ENCODE measurements at regions not wholly inside any gene's neighbourhood (a gene's known extent, or its start where the extent isn't known, plus 50 kb on each side); places are given as distances from the start of the nearest gene placed in this dataset.

- no peaks in the 10 kb centered on the region for H3K36me3 ChIP-seq (ENCODE audit: control insufficient read depth, insufficient read depth, low read length)
- no peaks in the 10 kb centered on the region for H4K20me1 ChIP-seq (replicated peaks; ENCODE audit: control insufficient read depth, insufficient read depth, low read length)
- CTCF ChIA-PET (ENCODE audit: low intra/inter-chr PET ratio), result no interaction called here
- intact Hi-C loops (cut with micrococcal nuclease), result no loop called here
- DNase-seq (ENCODE audit: extremely low read depth in 1 of 4, low spot score in 3 of 4) (no peak), FAIRE-seq (no peak), ATAC-seq (no peak)
- H3K9me3 ChIP-seq (replicated peaks; ENCODE audit: control insufficient read depth, insufficient read depth, low read depth, low read length), result no peaks in the 10 kb centered on the region
- H3K9me1 ChIP-seq (ENCODE audit: control insufficient read depth, insufficient read depth, low read length), result no peaks in the 10 kb centered on the region
- H3K9ac ChIP-seq (ENCODE audit: insufficient read depth in 1 of 2, low read depth in 2 of 2, low read length in 2 of 2), result no peak overlapping the region
- no peaks in the 10 kb centered on the region for H3K27me3 ChIP-seq (ENCODE audit: control insufficient read depth in 2 of 2, insufficient read depth in 2 of 2, low read length in 2 of 2)
- WGBS (ENCODE audit: insufficient coverage, low coverage, missing lambda C conversion rate), result 0% methylated on average over 2 of the region's 2 CpGs
- H3K79me2 ChIP-seq (ENCODE audit: control insufficient read depth, insufficient read depth, low read length), result no peaks in the 10 kb centered on the region
- H3K4me3 ChIP-seq, result no peak overlapping the region
- H3K4me2 ChIP-seq (ENCODE audit: insufficient read depth, low read length), result no peak overlapping the region
- no peaks in the 10 kb centered on the region for H3K4me1 ChIP-seq (replicated peaks in 1 of 2; ENCODE audit: control insufficient read depth in 2 of 2, insufficient read depth in 2 of 2, low read length in 2 of 2)
- POLR2A ChIA-PET, result no interaction called here
- in situ Hi-C loops (cut with MboI), result no loop called here
- BruUV-seq (replicated peaks), result no TSS peak
- no peak overlapping the region for H2AFZ ChIP-seq (ENCODE audit: low read depth, low read length)
- no peak overlapping the region for H3K27ac ChIP-seq (ENCODE audit: extremely low read depth, low read depth, low read length)
- TF ChIP-seq ZBTB40 (IDR thresholded peaks at IDR 0.05), result no peak
- TF ChIP-seq ZBTB40 (CRISPR knock-in tag; IDR thresholded peaks at IDR 0.05), result no peak
- TF ChIP-seq ZNF609 (CRISPR knock-in tag; IDR thresholded peaks at IDR 0.05; ENCODE audit: borderline replicate concordance), result no peak
- no peak for TF ChIP-seq AFF4 (CRISPR knock-in tag; IDR thresholded peaks at IDR 0.05)
- TF ChIP-seq TAF15 (IDR thresholded peaks at IDR 0.05; ENCODE audit: low read depth, low read length), result no peak
These were observed 348.0 kb downstream of the ZNF608 start for GRCh38 chr5:124398460-124398859.

Data from K562 (cell line).